Stimulated activated naive CD8-positive, alpha-beta T cell treated with anti-CD3 and anti-CD28 coated beads, Interleukin-15, amount 100 ng/mL, for 72 hours (primary cell): ENCODE measurements at regions not wholly inside any gene's neighbourhood (a gene's known extent, or its start where the extent isn't known, plus 50 kb on each side); places are given as distances from the start of the nearest gene placed in this dataset.

Experiments used
- ATAC-seq: fragments of 150-1000 bp; cut with Tn5 transposase; 2 replicates; pipeline ENCODE4 v1.10.0; 2021; ENCODE audit warnings: mild to moderate bottlenecking, moderate library complexity
- DNase-seq, 2 donors: peaks; one replicate each; pipeline ENCODE4 v3.0.0; 2021 to 2022
- H3K27ac Mint-ChIP-seq, 2 donors: one replicate each; pipeline ENCODE4 v1.8.0; 2022; ENCODE audit warnings: mild to moderate bottlenecking in 2 of 2, mixed read lengths in 2 of 2, moderate library complexity in 2 of 2
- H3K27me3 Mint-ChIP-seq: one replicate; pipeline ENCODE4 v1.8.0; 2022; ENCODE audit warnings: mixed read lengths
- H3K4me1 Mint-ChIP-seq: one replicate; pipeline ENCODE4 v1.8.0; 2022; ENCODE audit warnings: mild to moderate bottlenecking, mixed read lengths
- H3K4me3 Mint-ChIP-seq, 2 donors: one replicate each; pipeline ENCODE4 v1.8.0; 2022; ENCODE audit warnings: mild to moderate bottlenecking in 2 of 2, mixed read lengths in 2 of 2, moderate library complexity in 1 of 2
- H3K9me3 Mint-ChIP-seq, 2 donors: one replicate each; pipeline ENCODE4 v1.8.0; 2022; ENCODE audit warnings: mixed read lengths in 2 of 2

DNA sequence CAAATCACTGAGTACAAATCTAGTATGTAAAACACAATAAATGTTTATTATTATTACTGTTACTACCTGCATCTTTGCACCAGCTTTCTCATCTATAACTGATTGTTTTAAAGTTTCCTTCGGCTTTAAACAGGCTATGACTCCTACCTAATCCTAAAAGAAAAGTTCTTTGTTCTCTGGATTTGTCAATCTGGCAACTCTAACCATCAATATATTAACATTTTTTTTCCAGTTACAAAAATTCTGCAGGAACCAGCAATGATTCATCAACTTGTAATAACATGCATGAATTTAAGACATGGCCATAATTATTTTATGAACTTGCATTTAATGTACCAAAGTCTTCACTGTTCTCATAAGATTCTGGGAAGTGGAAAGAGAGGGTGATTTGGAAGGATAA, 228.5 kb downstream of the PIK3R1 start:
- Mint-ChIP-seq H3K4me1 (peaks cover 38% of the 10 kb centered on the region), H3K9me3 (no peaks in the 10 kb centered on the region), H3K27me3 (peaks cover 13% of the 10 kb centered on the region), H3K27ac (no peak overlapping the region), H3K4me3 (no peak overlapping the region)
- DNase-seq (no peak), ATAC-seq (no peak)

DNA sequence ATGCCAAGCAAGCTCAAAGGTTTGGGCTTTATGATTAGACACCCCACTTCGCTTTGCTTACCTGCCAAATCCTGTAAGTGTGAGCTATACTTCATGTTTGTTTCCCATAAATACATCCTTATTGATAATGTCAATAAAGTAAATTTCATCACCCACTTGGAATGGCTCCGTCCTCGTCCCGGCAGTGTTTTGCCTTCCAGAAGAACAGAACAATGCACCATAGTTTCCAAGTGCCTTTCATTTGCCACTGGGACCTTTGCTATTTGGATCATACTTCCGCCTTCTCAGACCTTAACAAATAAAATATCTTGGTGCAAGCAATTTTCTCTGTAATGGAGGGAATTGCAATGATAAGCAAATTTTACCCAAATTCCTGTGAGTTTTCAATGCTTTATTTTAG, 229.3 kb downstream of the PIK3R1 start:
- ATAC-seq = no peak
- Mint-ChIP-seq H3K4me1 (peaks cover 36% of the 10 kb centered on the region), H3K27me3 (peaks cover 5% of the 10 kb centered on the region), H3K27ac (no peak overlapping the region), H3K4me3 (no peak overlapping the region), H3K9me3 (no peaks in the 10 kb centered on the region)
- DNase-seq = no peak

DNA sequence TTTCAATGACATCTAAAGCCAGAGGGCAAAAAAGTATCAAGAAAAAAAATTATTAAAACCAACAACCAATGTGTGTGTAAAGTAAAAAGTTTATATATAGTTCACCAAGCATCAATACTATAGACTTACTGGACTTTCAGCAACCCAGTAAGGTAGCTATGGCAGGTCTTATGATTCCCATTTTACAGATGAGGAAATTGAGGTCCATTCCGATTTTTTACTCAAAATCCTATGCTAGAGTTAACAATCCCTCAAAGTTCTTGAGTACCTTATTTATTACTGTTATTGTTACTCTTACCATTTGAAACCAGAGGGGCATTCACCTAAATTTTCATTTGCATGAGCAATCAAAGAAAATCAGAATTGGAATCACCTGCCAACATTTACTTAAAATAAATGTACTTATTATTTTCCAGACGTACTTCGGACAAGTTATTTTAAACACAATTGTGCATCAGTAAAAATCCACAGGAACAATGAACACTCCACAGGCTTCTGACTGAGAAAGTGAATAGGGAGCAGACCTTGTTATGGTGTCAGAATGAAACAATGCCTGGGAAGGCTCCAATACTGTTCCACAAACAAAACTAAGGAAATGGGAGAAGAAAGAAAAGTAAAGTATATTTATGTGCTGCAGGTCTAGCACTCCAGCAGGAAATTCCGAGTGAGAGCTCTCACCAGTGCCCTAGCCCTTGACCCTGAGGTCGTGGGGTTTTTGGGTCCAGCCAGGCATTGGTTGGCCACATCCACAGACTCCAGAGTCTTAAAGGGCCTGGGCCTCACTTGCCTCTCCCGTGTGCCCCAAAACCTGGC, 229.9 kb downstream of the PIK3R1 start:
- Mint-ChIP-seq H3K27me3 (no peaks in the 10 kb centered on the region), H3K9me3 (no peaks in the 10 kb centered on the region), H3K4me1 (peaks cover 30% of the 10 kb centered on the region), H3K4me3 (no peak overlapping the region), H3K27ac (no peak overlapping the region)
- no peak for ATAC-seq
- no peak for DNase-seq

DNA sequence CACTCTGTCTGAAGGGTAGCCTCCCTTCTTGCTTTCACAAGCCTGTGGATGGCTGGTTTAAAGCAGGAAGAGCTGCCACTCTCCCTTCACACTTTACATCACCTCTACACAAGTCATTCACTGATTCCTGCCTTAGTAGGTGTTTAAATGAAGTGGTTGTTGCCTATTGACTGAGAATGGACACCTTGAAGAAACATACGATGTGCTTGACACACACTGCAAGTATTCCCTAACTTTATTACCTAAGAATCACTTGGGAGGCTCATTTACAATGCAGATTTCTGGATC, 230.5 kb downstream of the PIK3R1 start:
- Mint-ChIP-seq H3K27ac (no peak overlapping the region), H3K27me3 (no peaks in the 10 kb centered on the region), H3K9me3 (no peaks in the 10 kb centered on the region), H3K4me3 (no peak overlapping the region), H3K4me1 (peaks cover 24% of the 10 kb centered on the region)
- ATAC-seq (no peak), DNase-seq (no peak)

DNA sequence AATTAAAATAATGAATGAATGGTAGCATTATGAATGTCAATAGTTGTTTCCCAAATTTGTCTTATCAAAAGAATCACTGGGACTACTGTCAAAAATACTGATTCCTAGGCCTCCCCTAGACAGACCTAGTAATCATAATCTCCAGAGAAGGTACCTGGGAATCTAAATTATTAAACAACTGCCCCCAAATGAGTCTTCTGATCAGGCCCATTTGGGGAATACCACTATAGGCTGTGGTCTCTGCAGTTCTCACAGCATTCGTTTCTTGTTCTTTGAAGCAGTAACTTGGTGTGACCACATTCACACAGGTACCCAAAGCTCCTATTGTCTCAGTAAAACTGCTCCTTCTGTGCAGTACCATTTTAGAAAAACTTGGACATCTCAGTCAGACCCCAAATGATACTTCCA, 230.9 kb downstream of the PIK3R1 start:
- H3K27ac Mint-ChIP-seq = no peak overlapping the region
- H3K27me3 Mint-ChIP-seq = no peaks in the 10 kb centered on the region
- H3K9me3 Mint-ChIP-seq = no peaks in the 10 kb centered on the region
- ATAC-seq (no peak), DNase-seq (no peak)
- H3K4me3 Mint-ChIP-seq = no peak overlapping the region
- H3K4me1 Mint-ChIP-seq = peaks cover 20% of the 10 kb centered on the region

DNA sequence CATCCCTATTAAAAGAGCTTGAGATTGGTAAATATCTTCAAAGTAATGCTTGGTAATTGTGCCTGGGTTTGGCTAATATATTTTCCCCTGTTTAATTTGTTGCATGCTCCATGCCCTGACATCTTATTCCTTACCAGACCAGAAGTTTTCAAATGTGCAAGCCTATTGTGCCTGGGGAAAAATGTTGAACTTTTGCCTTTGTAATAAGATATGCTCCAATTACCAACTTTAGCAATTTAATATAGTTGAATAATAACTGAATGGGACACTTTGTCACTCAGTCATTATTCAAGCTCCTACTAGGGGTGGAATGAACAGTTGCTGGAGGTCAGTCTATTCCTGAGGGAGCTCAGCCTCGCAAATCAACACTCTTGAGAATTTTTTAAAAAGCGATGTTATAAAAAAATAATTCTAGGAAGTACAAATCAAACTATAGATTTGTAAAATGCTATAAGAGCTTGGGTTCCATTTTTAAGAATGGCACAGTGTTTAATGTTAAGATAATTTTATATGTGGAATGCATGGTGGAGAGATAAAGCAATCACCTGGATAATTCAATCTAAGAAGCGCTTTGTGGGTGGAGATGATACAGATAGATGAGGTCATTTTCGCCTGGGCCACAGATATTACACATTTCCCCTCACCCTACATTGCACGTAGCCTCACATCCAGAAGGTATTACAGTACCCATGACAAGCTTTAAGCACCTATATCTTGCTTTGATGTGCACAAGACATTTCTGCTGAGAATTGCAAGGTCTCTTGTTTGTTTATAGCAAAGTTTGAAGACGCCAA, 231.8 kb downstream of the PIK3R1 start:
- DNase-seq (no peak), ATAC-seq (peak; percentile 53)
- Mint-ChIP-seq H3K9me3 (no peaks in the 10 kb centered on the region), H3K4me1 (peaks cover 11% of the 10 kb centered on the region), H3K4me3 (no peak overlapping the region), H3K27ac (no peak overlapping the region), H3K27me3 (no peaks in the 10 kb centered on the region)

DNA sequence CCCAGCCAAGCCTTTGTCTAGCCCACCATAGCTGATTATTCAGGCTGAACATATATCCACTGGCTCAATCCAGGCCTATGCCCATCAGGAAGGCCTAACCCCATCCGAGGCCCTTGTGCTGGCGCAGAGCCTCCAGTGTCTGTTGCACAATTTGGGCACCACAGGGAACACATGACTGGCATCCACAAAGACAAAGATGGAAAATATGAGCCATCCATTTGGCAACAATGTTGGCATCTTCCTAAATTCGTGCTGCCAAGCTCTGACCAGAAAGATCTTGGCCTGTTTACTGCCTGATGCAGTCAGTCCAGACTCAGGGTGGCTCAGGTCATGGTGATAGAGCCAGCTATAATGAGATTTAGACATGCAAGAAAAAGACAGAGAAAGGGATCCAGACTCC, 233.8 kb downstream of the PIK3R1 start:
- no peaks in the 10 kb centered on the region for H3K4me1 Mint-ChIP-seq
- no peak overlapping the region for H3K4me3 Mint-ChIP-seq
- peaks cover 11% of the 10 kb centered on the region for H3K27me3 Mint-ChIP-seq
- H3K9me3 Mint-ChIP-seq = no peaks in the 10 kb centered on the region
- DNase-seq (no peak), ATAC-seq (no peak)
- no peak overlapping the region for H3K27ac Mint-ChIP-seq

DNA sequence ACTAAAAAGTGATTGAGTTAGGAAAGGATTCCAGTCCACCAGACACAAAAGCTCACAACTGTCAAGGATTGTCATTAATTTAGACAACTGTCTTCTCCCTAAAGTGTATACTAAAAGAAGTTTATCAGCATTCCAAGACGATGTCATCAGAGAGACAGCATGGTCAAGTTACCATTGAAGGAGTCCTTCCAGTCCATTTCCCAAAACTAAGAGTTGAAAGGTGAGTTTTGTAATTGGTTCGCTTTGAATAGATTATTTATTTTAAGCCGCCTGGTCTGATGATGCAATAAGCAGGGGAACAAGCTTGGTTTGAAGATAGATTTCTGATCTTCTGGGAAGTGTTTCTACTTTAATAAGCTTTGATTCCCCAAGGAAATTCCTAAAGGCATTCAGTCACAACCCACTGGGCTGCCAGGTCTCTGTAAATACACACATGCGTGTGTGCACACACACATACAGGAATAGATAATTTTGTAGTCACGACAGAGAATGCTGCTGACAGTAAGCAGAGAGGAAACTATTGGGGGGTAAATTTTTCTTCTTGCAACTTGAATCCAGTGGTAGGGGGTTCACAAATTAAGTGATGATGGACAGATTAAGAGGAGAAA, 234.8 kb downstream of the PIK3R1 start:
- H3K27ac Mint-ChIP-seq = no peak overlapping the region

DNA sequence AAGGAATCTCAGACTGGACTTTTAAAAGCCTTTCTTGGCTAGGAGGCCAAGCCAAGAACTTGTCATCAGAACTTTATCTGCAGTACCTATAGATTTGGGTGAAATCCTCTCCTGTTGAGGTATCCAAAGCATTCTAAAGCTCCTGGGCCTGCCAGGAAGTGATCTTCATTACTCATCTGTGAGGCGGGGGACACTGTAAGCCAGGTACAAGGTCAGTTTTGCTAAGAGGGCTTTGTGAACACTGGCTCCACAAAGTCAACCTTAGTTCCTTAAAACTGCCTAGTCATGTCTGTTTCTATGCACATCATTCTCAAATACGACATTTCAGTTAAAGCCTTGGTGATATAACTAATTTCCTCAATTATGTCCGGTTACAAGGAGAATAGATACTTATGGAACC, 236.7 kb downstream of the PIK3R1 start:
- DNase-seq (no peak), ATAC-seq (no peak)
- Mint-ChIP-seq H3K27ac (no peak overlapping the region), H3K4me1 (no peaks in the 10 kb centered on the region), H3K27me3 (peaks cover 11% of the 10 kb centered on the region), H3K4me3 (no peak overlapping the region), H3K9me3 (no peaks in the 10 kb centered on the region)

More for the DNA sequence above, 234.8 kb downstream of the PIK3R1 start:
- DNase-seq (no peak), ATAC-seq (no peak)
- Mint-ChIP-seq H3K27me3 (peaks cover 11% of the 10 kb centered on the region), H3K4me1 (no peaks in the 10 kb centered on the region), H3K9me3 (no peaks in the 10 kb centered on the region), H3K4me3 (no peak overlapping the region)

DNA sequence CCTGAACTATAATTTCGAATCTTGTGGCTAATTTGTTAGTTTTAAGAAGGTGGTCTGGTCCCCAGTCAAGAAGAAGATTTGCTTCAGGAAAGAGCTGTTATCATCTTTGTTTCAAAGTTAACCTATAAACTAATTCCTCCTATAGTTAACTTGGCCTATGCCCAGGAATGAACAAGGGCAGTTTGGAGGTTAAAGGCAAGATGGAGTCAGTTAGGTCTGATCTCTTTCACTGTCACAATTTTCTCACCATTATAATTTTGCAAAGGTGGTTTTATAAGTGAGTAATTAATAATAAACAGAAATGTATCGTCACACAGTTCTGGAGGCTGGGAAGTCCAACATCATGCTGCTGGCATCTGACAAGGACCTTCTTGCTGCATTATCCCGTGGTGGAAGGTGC, 238.6 kb downstream of the PIK3R1 start:
- DNase-seq (no peak), ATAC-seq (no peak)
- Mint-ChIP-seq H3K27me3 (peaks cover 11% of the 10 kb centered on the region), H3K9me3 (no peaks in the 10 kb centered on the region), H3K4me1 (peaks cover 16% of the 10 kb centered on the region), H3K27ac (no peak overlapping the region), H3K4me3 (no peak overlapping the region)

DNA sequence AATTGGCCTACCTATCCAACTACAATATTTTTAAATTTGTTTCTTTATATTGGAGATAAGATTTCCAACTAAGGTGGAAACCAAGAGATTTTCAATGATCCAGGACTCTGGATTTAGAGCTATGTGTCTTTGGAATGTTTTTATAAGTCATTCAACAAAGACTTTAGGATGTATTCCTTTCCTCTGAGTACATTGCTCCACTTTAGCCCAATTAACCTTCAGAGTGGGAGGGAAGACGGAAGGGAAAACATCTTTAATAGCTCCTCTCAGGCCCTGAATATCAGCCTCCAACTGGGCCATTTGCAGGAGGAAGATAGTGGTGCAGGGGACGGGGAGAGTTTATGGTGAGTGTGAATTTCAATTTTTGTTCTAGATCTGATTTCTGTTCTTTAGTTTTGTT, 239.2 kb downstream of the PIK3R1 start:
- Mint-ChIP-seq H3K4me3 (no peak overlapping the region), H3K27me3 (peaks cover 11% of the 10 kb centered on the region), H3K4me1 (peaks cover 16% of the 10 kb centered on the region), H3K27ac (no peak overlapping the region), H3K9me3 (no peaks in the 10 kb centered on the region)
- DNase-seq (no peak), ATAC-seq (no peak)

DNA sequence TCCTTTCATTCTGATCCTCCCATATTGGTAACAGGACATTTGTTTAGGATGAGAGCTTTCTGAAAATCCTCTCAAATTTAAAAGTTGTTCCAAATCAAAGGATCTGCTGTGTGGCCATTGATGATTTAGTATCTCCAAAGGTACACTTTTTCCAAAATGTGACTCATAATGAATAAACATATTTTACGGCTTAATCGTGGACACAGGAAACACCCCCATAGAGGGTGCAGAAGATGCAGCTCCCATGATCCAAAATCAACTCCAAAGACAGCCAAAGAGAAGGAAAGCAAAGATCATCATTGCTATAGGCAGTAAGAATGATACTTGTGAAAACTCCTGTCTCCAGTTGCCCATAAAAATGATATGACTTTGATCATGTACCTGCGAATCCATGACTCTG, 239.7 kb downstream of the PIK3R1 start:
- no peak overlapping the region for H3K27ac Mint-ChIP-seq
- H3K4me3 Mint-ChIP-seq = no peak overlapping the region
- DNase-seq (no peak), ATAC-seq (no peak)
- peaks cover 16% of the 10 kb centered on the region for H3K4me1 Mint-ChIP-seq
- no peaks in the 10 kb centered on the region for H3K9me3 Mint-ChIP-seq
- peaks cover 11% of the 10 kb centered on the region for H3K27me3 Mint-ChIP-seq

DNA sequence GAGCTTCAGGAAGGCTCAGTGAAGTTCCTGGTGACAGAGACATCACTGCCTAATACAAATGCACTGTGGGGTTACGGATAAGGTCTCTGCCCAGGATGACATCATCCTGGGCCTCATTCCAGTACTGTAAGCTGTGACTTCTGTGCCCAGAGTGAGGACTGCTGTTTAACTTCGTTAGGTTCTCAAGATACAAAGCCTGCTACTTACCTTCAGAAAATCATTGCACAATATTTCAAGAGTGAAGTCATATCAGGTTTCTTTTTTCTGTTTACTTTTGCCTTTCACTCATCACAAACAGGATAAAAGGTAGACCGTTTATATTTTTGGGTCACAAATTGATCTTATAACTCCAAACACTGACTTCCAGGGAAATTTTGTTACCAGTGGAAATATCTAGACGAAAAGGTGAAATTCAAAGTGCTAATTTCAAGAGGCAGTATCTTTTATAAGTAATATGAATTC, 241.2 kb downstream of the PIK3R1 start:
- Mint-ChIP-seq H3K9me3 (no peaks in the 10 kb centered on the region), H3K27ac (peak overlapping the region; percentile 16 to 22), H3K27me3 (peaks cover 11% of the 10 kb centered on the region), H3K4me3 (no peak overlapping the region), H3K4me1 (peaks cover 16% of the 10 kb centered on the region)
- no peak for ATAC-seq
- DNase-seq = no peak

DNA sequence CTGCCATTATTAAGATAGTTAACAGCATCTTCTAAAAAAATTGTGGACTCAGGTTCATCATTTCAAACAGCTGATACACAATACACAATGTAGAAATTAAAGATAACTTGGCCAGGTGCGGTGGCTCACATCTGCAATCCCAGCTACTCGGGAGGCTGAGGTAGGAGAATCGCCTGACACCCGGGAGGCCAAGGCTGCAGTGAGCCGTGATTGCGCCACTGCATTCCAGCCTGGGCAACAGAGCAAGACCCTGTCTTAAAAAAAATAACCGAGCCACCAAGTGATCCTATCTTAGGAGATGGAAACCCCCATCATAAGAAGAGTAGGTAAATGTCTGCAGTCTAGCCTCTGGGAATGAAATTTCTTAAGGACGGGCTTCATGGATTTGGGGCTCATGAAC, 241.7 kb downstream of the PIK3R1 start:
- Mint-ChIP-seq H3K27me3 (peaks cover 11% of the 10 kb centered on the region), H3K4me3 (no peak overlapping the region), H3K9me3 (no peaks in the 10 kb centered on the region), H3K4me1 (peaks cover 16% of the 10 kb centered on the region), H3K27ac (no peak overlapping the region)
- DNase-seq (no peak), ATAC-seq (no peak)

DNA sequence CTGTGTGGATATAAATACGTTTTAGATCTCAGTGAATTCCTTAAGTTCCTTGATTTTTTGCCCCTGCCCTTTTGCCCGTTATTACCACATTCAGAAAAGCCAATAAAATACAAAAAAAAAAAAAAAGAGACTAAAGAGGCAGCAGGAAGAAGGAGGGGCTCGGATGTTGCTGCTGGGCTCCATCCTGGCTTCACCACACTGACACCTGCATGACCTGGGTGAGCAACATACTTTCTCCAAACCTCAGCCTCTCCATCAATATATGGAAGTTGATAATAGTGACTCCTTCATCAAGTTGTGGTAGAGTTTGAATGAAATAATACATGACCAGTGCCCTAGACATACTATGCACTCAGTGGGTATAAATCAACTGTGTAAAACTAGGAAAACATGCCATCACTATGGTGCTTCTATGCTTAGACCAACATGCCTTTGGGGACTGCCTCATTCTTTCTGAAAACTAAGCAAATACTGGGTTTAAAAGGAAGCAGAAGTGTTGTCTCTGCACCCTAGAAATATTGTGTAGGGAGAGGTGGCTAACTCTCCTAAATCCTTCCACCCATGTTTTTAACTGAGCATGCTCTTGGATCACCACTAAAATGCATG, 243.0 kb downstream of the PIK3R1 start:
- Mint-ChIP-seq H3K27ac (no peak overlapping the region), H3K4me3 (no peak overlapping the region), H3K9me3 (no peaks in the 10 kb centered on the region), H3K27me3 (peaks cover 4% of the 10 kb centered on the region), H3K4me1 (peaks cover 16% of the 10 kb centered on the region)
- DNase-seq (no peak), ATAC-seq (peak; percentile 73)
